Activated naive CD4-positive, alpha-beta T cell treated with anti-CD3 and anti-CD28 coated beads for 36 hours (primary cell): ENCODE measurements at regions not wholly inside any gene's neighbourhood (a gene's known extent, or its start where the extent isn't known, plus 50 kb on each side); places are given as distances from the start of the nearest gene placed in this dataset.

Experiments used
- CTCF ChIA-PET: fragments of 350-600 bp; sonication (Branson Sonifier 250); formaldehyde crosslinking; loops from one replicate; lab custom pipeline; 2021; ENCODE audit warnings: antibody characterized with exemption; lab: Charles Lee
- DNase-seq: peaks from one replicate; pipeline ENCODE4 v3.0.0-alpha.2; 2020
- H3K27ac Mint-ChIP-seq: one replicate; pipeline ENCODE4 v1.8.0; 2021; ENCODE audit warnings: mild to moderate bottlenecking, mixed read lengths
- H3K27me3 Mint-ChIP-seq: one replicate; pipeline ENCODE4 v1.8.0; 2021; ENCODE audit warnings: low read depth, mixed read lengths
- H3K36me3 Mint-ChIP-seq: one replicate; pipeline ENCODE4 v1.8.0; 2021; ENCODE audit warnings: low read depth, mixed read lengths
- H3K4me1 Mint-ChIP-seq: one replicate; pipeline ENCODE4 v1.8.0; 2021; ENCODE audit warnings: low read depth, mixed read lengths
- H3K4me3 Mint-ChIP-seq: one replicate; pipeline ENCODE4 v1.8.0; 2021; ENCODE audit warnings: mild to moderate bottlenecking, moderate library complexity, mixed read lengths
- H3K9me3 Mint-ChIP-seq: one replicate; pipeline ENCODE4 v1.8.0; 2021; ENCODE audit warnings: mixed read lengths
- intact Hi-C: fragments of 100-400 bp; cut with micrococcal nuclease; formaldehyde crosslinking; loops from one replicate; pipeline ENCODE4 v1.15.1; 2023

GRCh38 chr6:53724501-53724900 lies 58.9 kb upstream of the KLHL31 start:
- H3K36me3 Mint-ChIP-seq, result no peaks in the 10 kb centered on the region
- no peaks in the 10 kb centered on the region for H3K9me3 Mint-ChIP-seq
- peaks cover 11% of the 10 kb centered on the region for H3K27me3 Mint-ChIP-seq
- intact Hi-C loops, result no loop called here
- CTCF ChIA-PET, result interaction anchor here (0.5 to 7.6 kb wide), 10 partner anchors 11 to 230 kb away, joined by 3 to 89 read pairs (median 5); partner anchors contain the start of gene GCLC
- H3K4me1 Mint-ChIP-seq, result peaks cover 5% of the 10 kb centered on the region
- DNase-seq, result no peak
- H3K27ac Mint-ChIP-seq, result no peak overlapping the region
- no peak overlapping the region for H3K4me3 Mint-ChIP-seq

GRCh38 chr6:53723331-53723730 lies 57.8 kb upstream of the KLHL31 start:
- peaks cover 11% of the 10 kb centered on the region for H3K27me3 Mint-ChIP-seq
- no peaks in the 10 kb centered on the region for H3K36me3 Mint-ChIP-seq
- intact Hi-C loops, result no loop called here
- H3K9me3 Mint-ChIP-seq, result no peaks in the 10 kb centered on the region
- no peak for DNase-seq
- peaks cover 10% of the 10 kb centered on the region for H3K4me1 Mint-ChIP-seq
- H3K4me3 Mint-ChIP-seq, result no peak overlapping the region
- CTCF ChIA-PET, result interaction anchor here (0.8 to 7.6 kb wide), 8 partner anchors 8 to 233 kb away, joined by 3 to 89 read pairs (median 7); partner anchors contain the start of gene GCLC
- no peak overlapping the region for H3K27ac Mint-ChIP-seq

- H3K27me3 Mint-ChIP-seq, result peaks cover 14% of the 10 kb centered on the region
- no peaks in the 10 kb centered on the region for H3K36me3 Mint-ChIP-seq
- H3K4me3 Mint-ChIP-seq, result no peak overlapping the region
- H3K9me3 Mint-ChIP-seq, result no peaks in the 10 kb centered on the region
- CTCF ChIA-PET, result interaction anchor here (0.6 to 5.8 kb wide), 7 partner anchors 9 to 229 kb away, joined by 3 to 31 read pairs (median 9); no protein-coding TSS in a partner anchor
- H3K4me1 Mint-ChIP-seq, result peaks cover 9% of the 10 kb centered on the region
- intact Hi-C loops, result no loop called here
- no peak overlapping the region for H3K27ac Mint-ChIP-seq
- no peak for DNase-seq
Measured at GRCh38 chr6:53721766-53722165, 56.2 kb upstream of the KLHL31 start.

GRCh38 chr6:53718597-53719460 lies 53.3 kb upstream of the KLHL31 start:
- H3K4me1 Mint-ChIP-seq, result peaks cover 7% of the 10 kb centered on the region
- H3K4me3 Mint-ChIP-seq, result no peak overlapping the region
- peak; percentile 46 for DNase-seq
- CTCF ChIA-PET, result interaction anchor here (0.6 to 5.8 kb wide), 27 partner anchors 10 to 536 kb away, joined by 3 to 52 read pairs (median 4); no protein-coding TSS in a partner anchor
- H3K9me3 Mint-ChIP-seq, result no peaks in the 10 kb centered on the region
- intact Hi-C loops, result loop anchor here (1.0 to 2.0 kb wide), 2 partner anchors 9 to 76 kb away; partner anchors contain the start of gene LRRC1
- H3K27ac Mint-ChIP-seq, result no peak overlapping the region
- H3K27me3 Mint-ChIP-seq, result peaks cover 8% of the 10 kb centered on the region
- no peaks in the 10 kb centered on the region for H3K36me3 Mint-ChIP-seq

GRCh38 chr6:53717566-53717965 lies 52.0 kb upstream of the KLHL31 start:
- Mint-ChIP-seq H3K36me3 (no peaks in the 10 kb centered on the region), H3K27me3 (peaks cover 8% of the 10 kb centered on the region), H3K9me3 (no peaks in the 10 kb centered on the region), H3K4me1 (peaks cover 7% of the 10 kb centered on the region), H3K27ac (no peak overlapping the region), H3K4me3 (no peak overlapping the region)
- CTCF ChIA-PET, result interaction anchor here (0.5 to 5.8 kb wide), 7 partner anchors 8 to 224 kb away, joined by 3 to 31 read pairs (median 3); no protein-coding TSS in a partner anchor
- DNase-seq, result no peak
- intact Hi-C loops, result no loop called here

- Mint-ChIP-seq H3K9me3 (no peaks in the 10 kb centered on the region), H3K27ac (no peak overlapping the region), H3K36me3 (no peaks in the 10 kb centered on the region), H3K4me3 (no peak overlapping the region), H3K27me3 (peaks cover 16% of the 10 kb centered on the region), H3K4me1 (peaks cover 7% of the 10 kb centered on the region)
- no peak for DNase-seq
- CTCF ChIA-PET, result interaction anchor here (1.2 to 5.9 kb wide), 3 partner anchors 9 to 20 kb away, joined by 3 to 42 read pairs (median 12); no protein-coding TSS in a partner anchor
- intact Hi-C loops, result no loop called here
Measured at GRCh38 chr6:53715434-53715833, 49.9 kb upstream of the KLHL31 start.
